GM06990 (cell line): ENCODE measurements at regions not wholly inside any gene's neighbourhood (a gene's known extent, or its start where the extent isn't known, plus 50 kb on each side); places are given as distances from the start of the nearest gene placed in this dataset.
"Not testable (repeated sequence)": the region's sequence is repeated elsewhere in the genome, so short reads cannot be mapped to it uniquely, and the experiment has no call there.

Source experiments
- DNase-seq: peaks from one replicate; pipeline ENCODE4 v3.0.0-alpha.2; 2011; ENCODE audit not compliant: insufficient read length; ENCODE audit errors: extremely low read depth
- H3K27me3 ChIP-seq: replicated peaks from 2 replicates; pipeline ENCODE4 v1.6.0; 2011; ENCODE audit warnings: low read length; ENCODE audit not compliant: control insufficient read depth, insufficient read depth
- H3K36me3 ChIP-seq: 2 replicates; pipeline ENCODE4 v1.5.1; 2011; ENCODE audit warnings: low read length; ENCODE audit not compliant: control insufficient read depth, insufficient read depth
- H3K4me3 ChIP-seq: replicated peaks from 2 replicates; pipeline ENCODE4 v1.5.1; 2011; ENCODE audit warnings: low read depth, mild to moderate bottlenecking, control low read depth, low read length
- TF ChIP-seq, protein P1 (sequence below): IDR thresholded peaks from 2 replicates; pipeline ENCODE4 v1.5.1; 2011; ENCODE audit warnings: low read length, control low read depth, mild to moderate bottlenecking, inconsistent platforms; ENCODE audit not compliant: insufficient read depth, poor library complexity, severe bottlenecking

DNA sequence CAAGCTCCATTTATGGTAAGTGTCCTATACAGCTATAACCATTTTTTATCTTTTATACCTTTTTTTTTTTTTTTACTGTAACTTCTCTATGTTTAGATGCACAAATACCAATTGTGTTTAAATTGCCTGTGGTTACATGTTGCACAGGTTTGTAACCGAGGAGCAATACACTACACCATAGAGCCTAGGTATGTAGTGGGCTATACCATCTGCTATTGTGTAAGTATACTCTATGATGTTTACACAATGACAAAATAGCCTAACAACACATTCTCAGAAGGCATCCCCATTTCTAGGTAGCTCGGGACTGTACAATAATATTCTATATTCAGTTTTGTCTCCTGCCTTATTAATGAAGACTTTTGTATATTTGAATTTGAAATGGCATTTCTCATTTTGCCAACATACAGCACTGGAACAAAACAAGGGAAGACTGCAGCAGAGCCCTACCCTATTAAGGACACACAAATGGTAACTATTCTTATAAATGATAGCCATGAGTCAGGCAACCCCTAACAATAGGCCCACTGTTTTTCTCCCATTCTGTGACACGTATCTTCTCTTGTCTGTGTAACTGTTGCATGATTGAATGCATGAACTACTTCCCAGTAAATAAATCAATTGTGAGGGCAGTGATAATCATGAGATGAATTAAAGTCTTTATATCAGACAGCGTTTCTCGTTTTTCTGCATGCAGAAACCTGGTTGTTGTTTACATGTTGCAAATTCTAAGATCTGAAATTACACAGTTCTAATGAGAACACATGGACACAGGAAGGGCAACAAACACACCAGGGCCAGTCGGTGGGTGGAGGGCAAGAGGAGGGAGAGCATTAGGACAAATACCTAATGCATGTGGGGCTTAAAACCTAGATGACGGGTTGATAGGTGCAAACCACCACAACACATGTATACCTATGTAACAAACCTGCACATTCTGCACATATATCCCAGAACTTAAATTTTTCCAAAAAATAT, 173.9 kb downstream of the EPM2A start:
- Histone ChIP-seq H3K4me3 (no peak overlapping the region), H3K27me3 (no peaks in the 10 kb centered on the region), H3K36me3 (no peaks in the 10 kb centered on the region)
- TF ChIP-seq, protein P1, sequence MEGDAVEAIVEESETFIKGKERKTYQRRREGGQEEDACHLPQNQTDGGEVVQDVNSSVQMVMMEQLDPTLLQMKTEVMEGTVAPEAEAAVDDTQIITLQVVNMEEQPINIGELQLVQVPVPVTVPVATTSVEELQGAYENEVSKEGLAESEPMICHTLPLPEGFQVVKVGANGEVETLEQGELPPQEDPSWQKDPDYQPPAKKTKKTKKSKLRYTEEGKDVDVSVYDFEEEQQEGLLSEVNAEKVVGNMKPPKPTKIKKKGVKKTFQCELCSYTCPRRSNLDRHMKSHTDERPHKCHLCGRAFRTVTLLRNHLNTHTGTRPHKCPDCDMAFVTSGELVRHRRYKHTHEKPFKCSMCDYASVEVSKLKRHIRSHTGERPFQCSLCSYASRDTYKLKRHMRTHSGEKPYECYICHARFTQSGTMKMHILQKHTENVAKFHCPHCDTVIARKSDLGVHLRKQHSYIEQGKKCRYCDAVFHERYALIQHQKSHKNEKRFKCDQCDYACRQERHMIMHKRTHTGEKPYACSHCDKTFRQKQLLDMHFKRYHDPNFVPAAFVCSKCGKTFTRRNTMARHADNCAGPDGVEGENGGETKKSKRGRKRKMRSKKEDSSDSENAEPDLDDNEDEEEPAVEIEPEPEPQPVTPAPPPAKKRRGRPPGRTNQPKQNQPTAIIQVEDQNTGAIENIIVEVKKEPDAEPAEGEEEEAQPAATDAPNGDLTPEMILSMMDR: no peak
- DNase-seq: no peak

DNA sequence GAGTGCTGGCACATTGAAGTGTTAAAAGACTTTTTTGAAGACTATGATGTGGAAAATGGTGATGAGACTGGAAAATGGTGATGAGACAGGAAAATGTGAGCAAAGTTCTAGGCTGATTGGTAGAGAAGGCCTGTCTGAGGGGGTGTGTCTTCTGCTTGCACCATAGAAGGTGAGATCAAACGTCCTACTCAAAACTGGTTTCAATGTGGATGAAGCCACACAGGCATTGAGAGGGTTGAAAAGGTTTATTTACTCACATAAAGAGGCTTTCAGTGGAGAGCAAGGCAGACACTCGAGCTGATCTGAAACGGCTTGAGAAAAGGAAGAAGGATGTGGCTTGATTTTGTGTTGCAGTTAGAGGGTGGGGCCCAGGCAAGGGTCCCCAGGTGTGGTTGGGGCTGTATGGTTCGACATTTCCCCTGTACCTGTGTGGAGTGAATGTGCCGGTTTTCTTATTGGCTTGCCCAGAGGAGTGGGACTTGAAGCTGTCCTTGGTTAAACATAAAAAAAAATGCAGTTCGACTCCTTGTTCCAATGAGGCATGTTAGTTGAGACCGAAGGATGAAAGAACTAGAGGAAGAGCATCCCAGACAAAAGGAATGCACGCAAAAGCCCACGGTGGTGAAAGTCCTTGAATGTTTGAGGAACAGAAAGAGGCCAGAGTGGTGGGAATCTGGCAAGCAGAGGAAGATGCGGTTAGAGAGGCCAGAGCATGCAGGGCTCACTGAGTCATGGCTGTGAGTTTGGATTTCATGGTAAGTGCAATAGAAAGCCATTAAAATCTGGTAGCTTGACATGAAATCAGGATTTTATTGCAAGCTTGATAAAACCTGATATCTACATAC, 172.3 kb downstream of the EPM2A start:
- Histone ChIP-seq H3K27me3 (no peaks in the 10 kb centered on the region), H3K36me3 (no peaks in the 10 kb centered on the region), H3K4me3 (no peak overlapping the region)
- TF ChIP-seq, protein P1: no peak
- no peak for DNase-seq

GRCh38 chr6:145564553-145564952, 170.8 kb downstream of the EPM2A start:
- H3K36me3 ChIP-seq: no peaks in the 10 kb centered on the region
- H3K27me3 ChIP-seq: no peaks in the 10 kb centered on the region
- no peak overlapping the region for H3K4me3 ChIP-seq
- no peak for DNase-seq
- TF ChIP-seq, protein P1: no peak

DNA sequence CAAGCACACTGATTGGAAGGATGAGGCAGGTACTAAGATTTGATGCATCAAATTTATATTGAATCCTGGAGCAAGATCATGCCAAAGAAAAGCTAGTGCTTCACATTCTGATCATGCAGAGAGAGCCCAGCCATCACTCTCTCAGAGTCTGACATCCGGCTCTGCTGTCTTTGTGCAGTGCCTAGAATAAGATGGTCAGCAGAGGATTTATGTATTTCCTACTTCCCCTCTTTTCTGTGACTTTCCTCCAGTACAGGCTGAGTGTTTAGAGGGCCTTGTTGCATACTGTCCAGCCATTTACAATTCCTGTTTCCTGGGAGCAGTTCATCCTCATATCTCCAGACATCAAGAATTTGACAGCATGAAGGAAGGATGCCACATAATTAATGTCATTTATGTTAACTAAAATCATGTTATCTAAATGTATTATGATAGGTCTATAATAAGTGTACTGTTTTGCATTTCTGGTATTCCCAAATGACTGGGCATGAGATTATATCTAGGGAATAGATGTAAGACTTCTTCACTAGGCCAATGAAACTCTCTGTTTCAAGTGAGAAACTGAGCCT, 167.6 kb downstream of the EPM2A start:
- DNase-seq: no peak
- no peak overlapping the region for H3K4me3 ChIP-seq
- TF ChIP-seq, protein P1: no peak
- H3K36me3 ChIP-seq: no peaks in the 10 kb centered on the region
- H3K27me3 ChIP-seq: no peaks in the 10 kb centered on the region

DNA sequence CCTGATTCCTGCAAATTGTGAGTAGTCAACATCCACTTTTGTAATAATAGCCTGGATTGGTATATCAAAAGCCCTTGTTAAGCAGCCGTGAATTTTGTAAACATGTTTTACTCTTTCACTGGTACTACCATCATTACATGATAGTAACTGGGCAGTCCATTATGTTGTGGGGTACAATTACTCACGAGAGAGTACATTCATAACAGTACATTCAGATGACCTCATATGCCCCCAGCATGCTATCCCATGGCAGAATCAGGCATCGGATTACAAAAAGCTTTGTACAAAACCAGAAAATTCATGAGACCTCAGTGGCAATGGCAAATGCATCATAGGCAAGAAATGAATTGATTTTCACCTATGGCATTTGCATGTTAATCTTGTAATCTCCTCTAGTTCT, 166.2 kb downstream of the EPM2A start:
- DNase-seq: no peak
- no peaks in the 10 kb centered on the region for H3K36me3 ChIP-seq
- TF ChIP-seq, protein P1: no peak
- no peaks in the 10 kb centered on the region for H3K27me3 ChIP-seq
- H3K4me3 ChIP-seq: no peak overlapping the region

- not testable (repeated sequence) for H3K36me3 ChIP-seq, H3K27me3 ChIP-seq, H3K4me3 ChIP-seq, DNase-seq
Measured at GRCh38 chr6:145570336-145570735, 165.0 kb downstream of the EPM2A start.

DNA sequence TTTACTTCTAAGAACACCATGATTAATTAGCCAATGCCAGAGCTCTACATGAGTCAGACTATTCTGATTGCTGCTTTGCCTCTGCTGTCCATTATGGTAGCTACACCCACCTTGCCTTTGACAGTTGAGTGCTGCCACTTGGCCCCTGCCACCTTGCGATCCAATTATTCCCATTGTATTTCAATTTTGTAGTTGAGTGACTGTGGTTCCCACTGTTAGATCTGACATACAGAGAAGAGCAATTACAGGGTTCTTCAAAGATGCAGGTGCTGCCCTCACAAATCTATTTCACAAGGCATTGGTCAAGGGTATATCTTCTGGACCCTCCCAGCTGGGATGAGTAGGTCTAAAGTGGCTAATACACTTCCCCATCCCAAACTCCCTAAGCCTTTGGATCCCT, 161.1 kb downstream of the EPM2A start:
- H3K4me3 ChIP-seq, DNase-seq: not testable (repeated sequence)

More for the DNA sequence above, 161.1 kb downstream of the EPM2A start:
- H3K36me3 ChIP-seq, H3K27me3 ChIP-seq: not testable (repeated sequence)
